HG03457 (cell line): ENCODE measurements at regions not wholly inside any gene's neighbourhood (a gene's known extent, or its start where the extent isn't known, plus 50 kb on each side); places are given as distances from the start of the nearest gene placed in this dataset.
A peak's percentile ranks its signal among the peaks of the same experiment; 100 is the strongest.

Experiments used
- ATAC-seq: cut with Tn5 transposase; IDR thresholded peaks from one replicate; pipeline ENCODE4 v1.9.1; 2021; ENCODE audit warnings: moderate number of reproducible peaks; ENCODE audit not compliant: unreplicated experiment

DNA sequence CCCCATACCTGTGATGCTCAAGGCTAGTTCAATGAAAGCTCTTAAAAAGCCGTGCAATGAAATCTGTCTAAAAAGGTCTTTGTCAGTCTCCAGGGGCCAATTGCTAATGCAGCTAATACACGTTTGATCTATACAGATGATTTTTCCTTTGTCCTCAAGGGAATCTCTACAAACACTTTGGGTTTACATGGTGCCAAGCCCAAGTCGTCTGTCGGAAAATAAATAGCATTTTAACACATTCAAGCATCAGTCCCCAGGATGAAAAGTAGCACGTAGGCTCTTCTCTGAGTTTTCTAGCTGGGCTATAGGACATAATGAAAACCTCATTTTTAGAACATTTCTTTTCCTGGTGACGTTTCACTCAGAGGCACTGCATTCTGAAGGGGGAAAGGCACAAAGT lies 477.4 kb upstream of the WWC1 start:
- ATAC-seq = no peak

DNA sequence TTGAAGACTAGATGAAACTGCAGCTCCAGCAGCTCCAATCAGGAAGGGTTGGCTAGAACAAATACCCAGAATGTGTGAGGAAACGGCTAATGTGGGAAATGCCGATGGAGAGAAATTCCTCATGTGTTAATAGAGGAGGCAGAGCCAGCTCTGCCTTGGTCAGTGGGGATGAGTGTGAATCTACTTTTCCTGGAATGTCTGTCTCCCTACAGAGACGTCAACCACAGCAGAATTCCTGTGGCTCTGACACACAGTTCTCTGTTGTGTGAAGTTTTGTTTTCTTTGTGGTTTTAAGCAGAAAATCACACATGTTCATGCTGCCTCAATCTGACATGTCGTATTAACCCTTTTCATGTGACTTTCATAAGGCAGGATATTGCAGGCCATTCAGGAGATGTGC lies 476.6 kb upstream of the WWC1 start:
- no peak for ATAC-seq

DNA sequence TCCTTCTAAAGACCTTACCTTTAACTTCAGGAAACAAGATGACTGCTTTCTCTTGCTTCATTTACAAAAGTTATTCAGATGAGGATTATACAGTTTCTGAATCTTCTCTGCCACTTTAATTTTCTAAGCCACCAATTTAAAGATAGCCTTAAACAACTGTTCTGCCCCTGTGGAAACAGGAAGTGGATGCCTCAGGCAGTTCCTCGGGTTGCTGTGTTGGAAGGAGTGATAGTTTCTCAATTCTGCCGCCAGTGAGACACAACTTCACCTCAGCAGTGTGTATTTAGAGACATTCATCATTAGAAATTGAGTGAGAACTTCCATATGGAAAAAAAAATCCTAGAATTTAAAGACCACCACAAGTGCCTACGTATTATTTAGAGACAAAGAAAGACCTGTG lies 475.1 kb upstream of the WWC1 start:
- ATAC-seq = no peak

DNA sequence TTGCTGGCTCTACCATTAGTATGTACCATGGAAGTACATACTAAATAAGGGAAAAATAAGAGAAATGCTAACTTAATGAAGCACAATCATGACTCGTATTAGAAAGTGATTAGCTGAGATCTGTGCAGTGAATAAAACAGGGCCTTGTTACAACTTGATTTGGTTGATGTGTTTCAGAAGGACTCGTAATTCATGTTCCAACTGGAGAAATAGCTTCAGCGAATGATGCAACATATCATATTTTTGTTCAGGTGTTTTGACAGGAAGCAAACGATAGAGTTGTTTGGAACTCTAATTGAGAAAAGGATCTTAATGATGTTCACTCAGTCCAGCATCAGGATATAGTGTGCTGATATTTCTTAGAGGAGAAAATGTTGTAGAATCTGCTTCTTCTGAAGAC lies 474.6 kb upstream of the WWC1 start:
- no peak for ATAC-seq

DNA sequence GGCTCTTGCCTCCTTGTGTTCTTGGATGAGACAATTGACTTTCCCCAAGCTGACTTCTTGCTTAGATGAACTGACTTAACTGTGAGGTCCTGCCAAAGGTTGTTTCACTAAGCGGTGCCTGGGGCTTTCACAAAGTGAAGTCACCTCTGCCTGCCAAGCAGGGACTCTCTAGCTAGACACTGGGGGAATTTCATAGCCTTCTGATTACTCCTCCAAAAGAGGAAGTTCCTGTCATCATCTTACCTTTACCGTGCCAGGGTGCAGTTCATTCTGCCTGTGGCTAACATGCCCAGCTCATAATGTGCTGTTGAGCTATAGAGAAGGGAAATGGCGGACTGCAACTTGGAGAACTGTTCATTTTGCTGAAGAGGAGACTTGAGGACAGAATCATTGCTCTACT lies 472.0 kb upstream of the WWC1 start:
- ATAC-seq = peak; percentile 98

DNA sequence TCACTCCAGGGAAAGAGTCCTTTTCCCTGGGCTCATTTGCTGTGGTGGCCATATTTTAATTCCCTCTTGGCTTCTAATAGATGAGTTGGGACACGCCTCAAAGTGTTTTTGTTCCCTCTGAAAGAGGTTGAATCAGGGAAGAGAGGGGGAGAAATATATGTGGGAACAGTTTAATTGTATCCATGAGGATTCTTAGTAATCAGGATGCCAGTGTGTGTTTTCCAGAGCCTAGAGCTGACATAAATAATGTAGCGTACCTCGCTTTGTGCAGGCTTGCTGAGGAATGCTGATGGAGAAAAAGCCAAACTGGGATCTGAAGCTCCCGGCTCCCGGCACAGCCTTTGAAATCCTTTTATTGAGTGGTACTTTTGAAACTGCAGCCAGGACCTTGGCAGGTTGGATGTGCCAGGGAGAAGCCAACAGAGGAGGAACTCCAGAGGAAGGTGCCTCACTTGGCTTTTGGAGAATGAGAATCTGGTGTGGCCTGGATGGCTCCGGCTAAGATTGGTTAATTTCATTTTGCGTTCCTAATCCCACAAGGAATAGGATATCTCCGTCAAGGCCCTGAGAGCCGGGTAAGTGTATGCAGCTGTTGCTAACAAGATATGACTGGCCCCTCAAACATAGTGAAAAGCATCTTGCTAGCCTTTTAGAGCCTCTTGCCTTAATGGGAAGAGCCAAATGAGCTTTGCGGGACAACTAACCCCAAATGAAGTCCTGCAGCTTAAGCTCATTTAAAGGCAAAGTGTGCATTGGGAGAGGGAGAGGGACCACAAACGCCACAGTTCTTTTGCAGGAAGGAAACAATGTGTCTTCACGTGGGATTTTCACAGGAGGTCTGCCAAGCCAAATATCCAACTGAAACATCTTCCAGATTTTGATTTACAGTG lies 471.1 kb upstream of the WWC1 start:
- ATAC-seq = no peak

DNA sequence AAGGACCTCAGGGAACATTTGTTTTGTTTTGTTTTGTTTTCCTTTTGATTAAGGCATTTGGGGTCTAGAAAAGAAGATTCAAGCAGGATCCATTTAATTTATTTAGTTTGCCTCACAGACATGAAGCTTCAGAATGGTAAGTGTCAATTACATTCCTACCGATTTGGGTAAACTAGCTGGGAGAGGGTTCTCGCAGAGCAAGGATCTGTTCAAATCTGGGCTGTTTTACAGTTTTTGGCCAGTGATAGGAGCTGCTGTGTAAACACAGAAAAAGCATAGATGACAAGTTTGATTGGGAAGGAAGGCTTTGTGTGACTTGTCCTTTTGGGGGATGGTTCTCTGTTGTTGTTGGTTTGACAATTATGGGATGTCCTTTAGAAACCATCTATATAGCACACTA lies 470.3 kb upstream of the WWC1 start:
- no peak for ATAC-seq

DNA sequence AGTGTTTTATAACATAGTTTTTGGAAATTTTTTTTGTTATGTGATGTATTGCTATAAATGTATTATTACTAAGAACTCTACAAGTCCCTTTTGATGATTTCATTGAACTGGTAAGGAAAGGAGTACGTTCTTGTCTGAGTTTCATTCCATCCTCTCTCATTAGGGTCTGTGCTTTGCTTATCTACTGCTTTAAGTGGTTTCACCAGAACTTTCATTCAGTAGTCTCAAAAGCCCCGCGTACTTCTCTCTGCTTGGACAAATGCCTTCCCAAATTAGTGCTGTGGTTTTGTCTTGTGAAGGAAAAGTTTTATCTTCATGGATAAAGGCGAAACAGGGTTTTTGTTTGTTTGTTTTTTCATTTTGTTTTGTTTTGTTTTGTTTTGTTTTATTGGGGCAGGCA lies 469.8 kb upstream of the WWC1 start:
- ATAC-seq = no peak

DNA sequence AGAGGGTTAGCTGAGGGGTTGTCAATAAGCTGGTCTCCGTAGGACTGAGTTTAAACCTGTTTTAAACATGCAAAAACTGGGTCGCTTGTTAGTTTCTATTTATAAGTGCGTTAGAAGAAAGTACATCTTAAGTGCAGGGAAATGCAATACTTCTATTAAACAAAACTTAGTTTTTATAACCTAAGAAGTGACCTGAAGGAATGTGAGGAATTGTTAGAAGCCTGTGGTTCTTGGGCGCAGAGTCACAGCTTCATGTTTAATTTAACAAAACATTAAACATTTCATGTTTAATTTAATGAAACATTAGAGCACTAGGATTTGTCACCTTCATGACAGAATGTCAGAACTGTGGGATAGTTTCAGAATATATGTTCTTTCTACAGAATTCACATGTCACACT lies 469.2 kb upstream of the WWC1 start:
- ATAC-seq = no peak

DNA sequence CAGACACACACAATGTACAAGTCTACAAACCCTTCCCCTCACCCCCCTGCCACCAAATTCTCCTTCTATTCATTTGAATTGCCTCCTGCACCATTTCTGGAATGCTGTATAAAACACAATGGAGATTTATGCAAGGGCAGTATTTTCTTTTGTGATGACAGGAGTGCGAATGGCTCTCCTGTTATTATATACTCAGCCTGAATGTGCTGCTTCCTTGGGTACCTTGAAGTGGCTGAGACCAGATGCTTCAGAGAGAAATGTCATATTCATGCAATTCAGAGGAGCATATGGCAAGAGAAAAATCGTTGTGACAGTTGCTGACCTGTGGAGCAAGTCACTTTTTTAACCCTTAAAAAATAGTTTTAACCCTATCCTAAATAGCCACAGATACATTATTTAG lies 468.0 kb upstream of the WWC1 start:
- ATAC-seq = no peak

DNA sequence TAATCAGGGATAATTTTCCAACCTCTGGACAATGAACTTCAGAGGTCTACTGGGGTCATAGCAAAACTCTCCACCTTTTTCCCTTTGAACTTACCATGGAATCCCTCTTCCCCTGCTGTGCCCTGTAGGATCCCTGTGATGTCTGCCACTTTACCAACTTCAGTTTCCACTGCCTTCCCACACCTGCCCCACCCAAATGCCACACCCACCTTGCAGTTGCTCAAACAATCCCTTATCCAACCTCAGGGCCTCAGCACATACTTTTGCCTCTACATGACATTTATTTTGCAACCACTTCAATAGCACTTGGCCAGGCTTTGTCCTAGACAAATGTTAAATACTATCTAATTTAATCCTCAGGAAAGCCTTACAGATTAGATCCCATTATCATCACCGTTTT lies 463.7 kb upstream of the WWC1 start:
- ATAC-seq = no peak

DNA sequence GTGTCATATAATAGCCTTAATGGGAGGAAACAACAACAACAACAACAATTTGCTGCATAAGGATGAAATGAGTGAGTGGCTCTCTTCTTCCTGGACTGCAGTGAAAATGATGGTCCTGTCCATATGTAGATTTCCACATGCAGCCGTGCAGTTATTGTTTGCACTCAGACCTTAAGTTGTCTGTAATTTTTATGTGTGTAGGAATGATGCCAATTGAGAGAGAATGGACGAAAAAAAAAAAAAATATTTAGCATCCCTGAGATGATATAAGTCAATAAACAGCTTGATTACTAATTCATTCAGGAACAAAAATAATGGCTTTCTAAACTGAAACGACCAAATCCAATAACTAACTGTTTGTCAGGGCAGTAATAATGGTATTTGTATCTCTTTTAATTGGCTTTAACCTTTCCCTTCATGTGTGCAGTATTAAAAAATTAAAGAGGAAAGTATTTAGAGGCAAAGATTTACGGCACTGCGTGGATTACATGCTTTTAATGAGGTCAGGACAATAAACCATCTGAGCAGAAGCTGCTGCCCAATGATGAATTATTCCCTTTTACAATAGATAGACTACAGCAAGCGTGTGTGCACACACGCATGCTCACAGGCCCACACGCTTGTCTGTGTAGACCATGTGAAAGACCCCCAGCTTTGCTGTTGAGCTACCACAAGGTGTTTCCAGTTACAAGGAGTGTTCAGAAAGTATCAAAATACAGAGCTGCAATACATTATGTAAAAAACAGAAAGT lies 459.5 kb upstream of the WWC1 start:
- no peak for ATAC-seq

DNA sequence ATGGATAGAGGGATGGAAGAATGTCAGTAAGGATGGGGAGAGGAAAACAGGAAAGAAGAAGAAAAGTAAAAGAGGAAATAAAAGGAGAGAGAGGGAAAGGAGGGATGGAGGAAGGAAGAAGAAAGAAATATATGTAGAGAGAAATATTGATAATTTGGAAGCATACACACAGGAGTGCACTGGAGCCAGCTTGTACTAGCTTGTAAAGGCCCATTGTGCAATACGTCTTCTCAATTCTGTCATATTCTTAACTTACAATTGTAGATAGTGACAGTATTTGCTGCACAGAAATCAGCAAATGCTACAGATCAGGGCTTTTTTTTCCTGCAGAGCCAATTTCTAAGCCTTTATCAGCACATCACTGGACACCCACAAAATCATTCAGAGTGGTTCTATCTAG lies 458.8 kb upstream of the WWC1 start:
- ATAC-seq = no peak

DNA sequence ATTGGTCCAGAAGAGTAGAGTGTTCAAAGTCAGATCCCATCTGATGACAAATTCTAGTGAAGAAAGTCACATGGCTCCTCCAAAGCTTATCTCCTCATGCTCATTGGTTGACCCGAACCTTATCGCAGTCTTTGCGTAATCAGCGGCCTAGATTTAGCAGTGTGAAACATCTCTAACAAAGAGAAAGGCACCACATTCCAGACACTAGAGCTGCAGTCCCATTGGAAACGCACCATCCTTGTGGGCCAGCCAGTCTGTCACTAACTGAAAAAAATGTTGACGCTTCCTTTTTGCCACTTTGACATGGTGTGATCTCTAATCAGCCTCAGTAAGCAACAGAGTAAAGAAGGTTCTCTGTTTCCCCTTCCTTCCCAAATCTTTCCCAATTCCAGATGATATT lies 458.0 kb upstream of the WWC1 start:
- no peak for ATAC-seq

DNA sequence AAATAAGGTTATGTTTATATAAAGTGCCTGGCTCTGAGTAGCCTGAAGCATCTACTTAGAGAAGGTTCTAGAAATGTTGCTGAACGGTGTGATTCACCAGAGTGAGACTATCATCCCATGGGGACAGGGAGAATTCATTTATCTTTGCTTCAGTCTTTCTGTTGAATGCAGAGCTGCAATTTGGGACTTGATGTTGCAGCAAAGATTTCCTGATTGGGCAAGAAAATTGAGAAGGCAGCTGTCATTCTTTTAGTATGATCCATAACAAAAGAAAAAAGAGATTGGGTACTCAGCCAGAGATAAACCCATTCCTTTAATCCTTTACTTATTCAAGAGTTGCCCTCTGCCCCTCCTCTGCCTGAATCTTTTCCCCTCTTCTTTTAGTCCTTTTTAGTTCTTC lies 456.3 kb upstream of the WWC1 start:
- no peak for ATAC-seq

DNA sequence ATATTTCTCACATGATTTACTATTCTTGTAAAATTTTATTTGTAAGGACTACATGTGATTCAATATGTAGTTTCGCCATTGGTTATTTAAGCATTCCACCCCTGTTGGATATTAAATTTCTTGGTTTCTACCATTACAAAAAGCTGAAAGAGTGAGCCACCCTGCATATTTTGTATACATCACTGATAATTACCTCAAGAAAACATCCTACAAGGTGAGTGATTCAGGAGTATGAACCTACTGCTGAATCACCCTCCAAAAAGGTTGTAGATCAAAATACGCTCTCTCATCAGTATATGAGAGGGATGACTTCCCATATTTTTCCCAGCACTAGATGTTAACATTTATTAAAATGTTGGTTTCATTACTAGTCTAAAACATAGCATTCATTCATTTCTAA lies 454.3 kb upstream of the WWC1 start:
- ATAC-seq = no peak

DNA sequence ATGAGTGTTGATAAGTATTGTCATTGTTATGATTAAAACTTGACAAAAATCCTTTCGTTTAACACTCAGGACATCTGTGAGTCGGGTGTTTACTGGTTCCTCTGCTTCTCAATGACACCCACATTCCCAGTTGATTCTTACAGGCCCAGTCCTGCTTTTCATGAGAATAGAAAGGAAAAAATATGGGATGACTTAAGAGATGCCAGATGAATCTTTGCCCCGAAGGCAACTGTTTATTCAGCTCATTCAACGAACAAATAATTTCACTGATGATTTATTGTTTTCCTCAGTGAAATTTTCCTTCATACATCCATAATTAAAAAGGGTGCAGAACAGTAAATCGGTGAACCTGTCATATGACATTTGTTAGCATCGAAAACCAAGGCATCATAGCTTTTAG lies 452.4 kb upstream of the WWC1 start:
- ATAC-seq = no peak

DNA sequence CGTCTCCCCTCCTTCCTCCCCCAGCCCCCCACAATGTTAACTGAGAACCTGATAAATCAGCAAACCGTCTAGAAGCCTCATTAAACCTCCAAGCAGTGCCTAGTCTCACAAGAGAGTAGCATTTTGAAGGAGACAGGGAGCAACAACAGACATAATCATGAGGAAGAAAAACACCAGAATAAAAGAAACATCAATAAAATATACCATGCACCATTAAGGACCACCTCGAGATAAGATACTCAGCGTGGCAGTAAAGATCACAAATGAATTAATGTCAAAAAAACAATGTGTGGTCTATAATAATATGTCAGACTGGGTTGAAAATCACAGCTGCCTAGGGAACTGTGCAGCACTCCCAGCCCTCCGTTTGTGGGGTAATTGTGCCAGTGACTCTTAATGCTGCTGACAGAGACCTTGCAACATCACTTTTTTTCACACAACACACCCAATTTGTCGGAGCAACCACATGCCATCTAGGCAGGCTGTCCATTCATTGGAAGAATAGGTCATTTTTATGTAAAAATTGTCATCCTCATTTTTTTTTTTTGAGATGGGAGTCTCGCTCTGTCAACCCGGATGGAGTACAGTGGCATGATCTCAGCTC lies 450.8 kb upstream of the WWC1 start:
- ATAC-seq = no peak

DNA sequence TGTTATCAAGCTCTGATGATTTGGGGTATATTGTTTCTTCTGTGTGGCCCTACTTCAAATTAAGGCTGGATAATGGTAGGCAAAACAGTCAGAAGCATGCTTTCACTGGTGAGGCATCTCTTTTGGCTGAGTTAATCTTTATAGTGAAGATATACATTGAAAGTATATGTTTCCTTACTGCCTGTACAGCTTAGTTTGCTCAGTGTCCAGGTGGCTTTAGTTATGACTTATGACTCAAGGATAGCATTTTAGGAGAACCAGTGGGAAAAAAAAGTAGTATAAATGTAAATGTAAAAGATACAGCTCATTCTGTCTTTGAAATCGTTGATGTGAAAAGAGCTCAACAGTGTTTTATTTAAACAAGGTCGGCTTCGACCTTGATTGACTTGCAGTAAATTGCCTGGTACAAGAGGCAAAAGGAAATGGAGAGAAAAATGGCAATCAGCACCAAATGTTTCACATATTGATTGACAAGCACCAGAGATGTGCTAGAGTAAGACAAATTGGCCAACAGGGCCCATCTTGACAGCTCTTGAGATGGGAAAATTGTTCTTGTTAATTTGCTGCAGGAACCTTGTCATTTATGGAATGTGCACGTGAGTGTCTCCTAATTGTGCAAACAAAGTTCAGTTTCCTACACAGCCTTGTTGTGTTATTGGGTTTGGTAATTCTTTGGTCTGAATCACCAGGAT lies 447.4 kb upstream of the WWC1 start:
- ATAC-seq = no peak

DNA sequence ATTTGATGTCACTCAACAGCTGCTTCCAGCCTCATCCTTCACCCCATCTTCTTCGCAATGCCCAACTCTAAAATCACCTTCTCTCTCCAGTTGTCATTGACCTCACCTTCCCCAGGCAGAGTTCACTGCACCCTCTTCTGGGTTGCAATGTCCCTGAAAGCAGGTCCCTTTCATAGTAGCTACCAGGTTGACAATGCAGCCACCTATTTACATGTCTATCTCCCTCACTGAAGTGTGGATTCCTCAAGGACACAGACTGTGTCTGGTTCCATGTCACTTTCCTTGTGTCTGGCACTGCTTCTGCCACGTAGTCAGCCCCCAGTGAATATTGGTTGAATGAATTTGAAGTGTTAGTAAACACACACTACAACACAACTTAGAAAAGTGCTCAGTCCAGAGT lies 445.5 kb upstream of the WWC1 start:
- no peak for ATAC-seq

DNA sequence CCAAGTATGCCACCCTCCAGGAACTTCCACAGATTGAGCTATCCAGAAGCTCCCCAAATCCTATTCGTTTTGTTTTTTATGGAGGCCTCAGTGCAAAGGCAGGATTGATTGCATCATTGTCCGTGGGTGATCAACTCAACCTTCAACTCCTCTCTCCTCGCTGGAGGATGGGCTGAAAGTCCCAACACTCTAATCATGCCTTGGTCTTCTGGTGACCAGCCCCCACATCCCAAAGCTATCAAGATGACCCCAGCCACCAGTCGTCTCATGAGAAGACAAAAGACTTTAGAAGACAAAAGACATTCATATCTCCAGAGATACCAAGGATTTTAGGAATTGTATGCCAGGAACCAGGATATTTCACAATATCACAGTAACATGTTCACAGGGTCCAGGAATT lies 441.6 kb upstream of the WWC1 start:
- no peak for ATAC-seq

DNA sequence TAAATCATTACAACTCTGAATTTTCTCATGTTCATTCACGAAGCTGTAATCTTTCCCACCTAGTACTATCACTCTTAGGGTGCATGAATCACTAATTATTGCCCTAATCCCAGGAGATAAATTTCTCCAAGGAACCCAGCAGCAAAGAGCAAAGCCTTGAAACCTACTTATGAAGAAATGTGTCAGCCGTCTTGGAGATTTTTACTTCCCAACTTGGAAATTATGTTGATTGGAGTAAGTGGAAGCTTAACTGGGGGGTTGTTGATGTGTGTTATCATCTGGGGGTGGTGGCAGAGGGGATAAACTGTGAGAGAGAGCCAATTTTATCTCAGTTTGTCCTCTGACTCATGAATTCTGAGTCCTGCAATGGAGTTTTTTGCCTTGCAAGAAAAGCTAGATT lies 440.5 kb upstream of the WWC1 start:
- no peak for ATAC-seq
